ENCODE measurements at regions not wholly inside any gene's neighbourhood (a gene's known extent, or its start where the extent isn't known, plus 50 kb on each side); places are given as distances from the start of the nearest gene placed in this dataset.
A peak's percentile ranks its signal among the peaks of the same experiment; 100 is the strongest.

DNA sequence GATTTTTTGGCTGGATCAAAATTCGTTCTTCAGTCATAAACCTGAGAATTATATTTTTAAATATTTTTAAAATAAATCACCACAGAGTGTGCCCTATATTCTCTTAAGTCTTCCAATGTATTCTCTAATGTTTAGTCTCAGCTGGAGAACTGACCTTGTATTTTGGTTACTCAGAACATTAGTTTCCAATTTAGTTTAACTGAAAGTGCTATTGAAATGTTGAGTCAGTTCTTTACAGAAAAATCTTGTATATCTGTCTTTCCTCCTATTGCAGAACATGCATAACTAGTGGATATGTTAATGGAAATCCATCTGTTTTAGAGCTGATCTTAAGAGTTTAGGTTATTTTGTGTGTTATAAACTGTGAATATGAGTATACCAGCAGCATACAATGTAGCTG, 422.7 kb upstream of the IGFBP3 start:
- ATAC-seq (no peak), DNase-seq (no peak)
- intact Hi-C loops (cut with DNase I): no loop called here
- TF ChIP-seq, protein P1, sequence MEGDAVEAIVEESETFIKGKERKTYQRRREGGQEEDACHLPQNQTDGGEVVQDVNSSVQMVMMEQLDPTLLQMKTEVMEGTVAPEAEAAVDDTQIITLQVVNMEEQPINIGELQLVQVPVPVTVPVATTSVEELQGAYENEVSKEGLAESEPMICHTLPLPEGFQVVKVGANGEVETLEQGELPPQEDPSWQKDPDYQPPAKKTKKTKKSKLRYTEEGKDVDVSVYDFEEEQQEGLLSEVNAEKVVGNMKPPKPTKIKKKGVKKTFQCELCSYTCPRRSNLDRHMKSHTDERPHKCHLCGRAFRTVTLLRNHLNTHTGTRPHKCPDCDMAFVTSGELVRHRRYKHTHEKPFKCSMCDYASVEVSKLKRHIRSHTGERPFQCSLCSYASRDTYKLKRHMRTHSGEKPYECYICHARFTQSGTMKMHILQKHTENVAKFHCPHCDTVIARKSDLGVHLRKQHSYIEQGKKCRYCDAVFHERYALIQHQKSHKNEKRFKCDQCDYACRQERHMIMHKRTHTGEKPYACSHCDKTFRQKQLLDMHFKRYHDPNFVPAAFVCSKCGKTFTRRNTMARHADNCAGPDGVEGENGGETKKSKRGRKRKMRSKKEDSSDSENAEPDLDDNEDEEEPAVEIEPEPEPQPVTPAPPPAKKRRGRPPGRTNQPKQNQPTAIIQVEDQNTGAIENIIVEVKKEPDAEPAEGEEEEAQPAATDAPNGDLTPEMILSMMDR (IDR thresholded peaks at IDR 0.05): no peak
- Histone ChIP-seq H3K27ac (no peak overlapping the region), H3K36me3 (no peaks in the 10 kb centered on the region), H3K27me3 (no peaks in the 10 kb centered on the region), H3K4me1 (no peaks in the 10 kb centered on the region), H3K9me3 (no peaks in the 10 kb centered on the region), H3K4me3 (no peak overlapping the region)

DNA sequence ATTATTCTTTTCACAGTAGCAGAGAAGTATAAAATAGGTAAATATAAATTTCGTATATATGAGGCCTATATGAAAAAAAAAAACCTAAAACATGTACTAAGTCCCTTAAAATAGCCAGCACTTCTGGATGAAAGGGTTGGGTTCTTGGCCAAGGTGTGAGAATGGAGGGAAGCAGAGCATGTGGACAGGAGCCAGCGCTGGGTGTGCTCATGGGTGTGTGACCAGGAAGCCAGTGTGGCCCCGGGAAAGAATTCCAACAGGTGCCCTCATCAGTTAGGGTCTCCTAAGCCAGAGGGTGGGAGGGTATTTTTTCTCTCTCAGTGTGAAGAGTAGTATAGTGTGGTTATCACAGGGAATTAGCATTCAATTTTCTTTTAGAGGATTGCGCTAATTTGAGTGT, 401.9 kb upstream of the IGFBP3 start:
- H3K9me3 ChIP-seq: no peaks in the 10 kb centered on the region
- intact Hi-C loops (cut with DNase I): no loop called here
- ATAC-seq: no peak

DNA sequence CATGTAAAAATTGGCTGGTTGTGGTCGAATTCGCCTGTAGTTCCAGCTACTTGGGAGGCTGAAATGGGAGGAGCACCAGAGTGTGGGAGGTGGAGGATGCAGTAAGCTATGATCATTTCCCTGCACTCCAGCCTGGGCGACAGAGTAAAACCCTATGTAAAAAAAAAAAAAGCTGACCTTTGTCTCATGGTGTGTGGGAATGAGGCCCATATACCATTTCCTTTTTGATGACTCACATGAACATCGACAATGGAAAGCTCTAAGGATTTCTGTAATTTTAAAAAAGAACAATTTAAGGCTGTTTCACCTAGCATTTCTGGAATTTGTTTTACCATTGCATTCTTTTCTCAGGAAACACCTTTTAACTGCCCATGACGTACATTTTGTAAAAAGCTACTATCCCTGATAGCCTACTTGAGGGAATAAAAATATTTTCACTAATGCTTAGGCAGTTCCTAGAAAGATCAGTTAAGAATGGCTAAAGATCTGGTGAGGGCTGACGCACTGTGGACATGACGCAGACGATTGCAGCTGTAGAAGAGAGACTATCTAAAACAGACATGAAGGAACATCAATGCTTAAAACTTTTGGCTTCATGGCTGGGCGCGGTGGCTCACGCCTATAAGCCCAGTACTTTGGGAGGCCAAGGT, 400.6 kb upstream of the IGFBP3 start:
- intact Hi-C loops (cut with DNase I): no loop called here
- Histone ChIP-seq H3K27ac (no peak overlapping the region), H3K9me3 (no peaks in the 10 kb centered on the region), H3K4me3 (no peak overlapping the region), H3K36me3 (no peaks in the 10 kb centered on the region), H3K4me1 (no peaks in the 10 kb centered on the region), H3K27me3 (no peaks in the 10 kb centered on the region)
- DNase-seq: no peak
- TF ChIP-seq, protein P1 (IDR thresholded peaks at IDR 0.05): no peak
- ATAC-seq: no peak

More for the DNA sequence above, 401.9 kb upstream of the IGFBP3 start:
- no peak overlapping the region for H3K4me3 ChIP-seq
- no peaks in the 10 kb centered on the region for H3K27me3 ChIP-seq
- no peak overlapping the region for H3K27ac ChIP-seq
- DNase-seq: no peak
- TF ChIP-seq, protein P1 (IDR thresholded peaks at IDR 0.05): no peak
- no peaks in the 10 kb centered on the region for H3K36me3 ChIP-seq
- H3K4me1 ChIP-seq: no peaks in the 10 kb centered on the region

DNA sequence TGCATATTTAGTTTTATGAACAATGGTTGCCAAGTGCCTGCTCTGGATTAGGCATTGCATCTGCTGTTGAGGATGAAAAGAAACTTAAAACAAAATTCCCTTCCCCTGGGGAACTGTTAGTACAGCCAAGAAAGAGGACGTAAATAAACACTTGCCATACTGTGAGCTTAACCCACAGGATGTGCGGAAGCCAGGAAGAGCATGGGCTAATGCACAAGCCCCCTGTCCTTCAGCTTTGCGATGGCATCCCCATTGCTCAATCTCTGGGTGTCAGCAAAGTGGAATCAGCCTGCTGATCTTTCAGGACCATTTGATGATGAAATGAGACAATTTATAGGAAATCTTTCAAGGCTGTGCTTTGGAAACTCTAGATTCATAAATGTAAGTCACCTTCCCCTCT, 399.9 kb upstream of the IGFBP3 start:
- Histone ChIP-seq H3K27ac (no peak overlapping the region), H3K27me3 (no peaks in the 10 kb centered on the region)

DNA sequence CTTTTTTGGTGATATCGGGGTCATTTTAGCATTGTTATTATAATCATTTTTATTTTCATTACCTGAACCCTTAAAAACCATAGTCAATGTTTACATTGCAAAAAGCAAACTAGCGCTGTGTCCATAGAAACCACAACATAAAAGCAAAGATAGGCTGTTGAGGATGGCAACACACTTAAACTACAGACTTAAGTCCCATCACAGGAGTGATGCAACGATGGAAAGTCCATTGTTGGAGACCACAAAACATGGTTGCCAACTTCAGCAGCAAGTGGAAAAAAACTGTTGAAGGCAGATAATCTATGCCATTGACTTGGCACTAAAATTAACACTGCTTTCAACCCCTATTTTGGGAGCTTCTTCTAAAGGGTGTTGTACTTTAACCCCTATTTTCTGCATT, 398.8 kb upstream of the IGFBP3 start:
- no peak overlapping the region for H3K27ac ChIP-seq
- no peaks in the 10 kb centered on the region for H3K9me3 ChIP-seq
- ATAC-seq: no peak
- TF ChIP-seq, protein P1 (IDR thresholded peaks at IDR 0.05): no peak
- H3K4me3 ChIP-seq: no peak overlapping the region
- intact Hi-C loops (cut with DNase I): no loop called here
- no peaks in the 10 kb centered on the region for H3K36me3 ChIP-seq
- DNase-seq: no peak
- H3K4me1 ChIP-seq: no peaks in the 10 kb centered on the region
- H3K27me3 ChIP-seq: no peaks in the 10 kb centered on the region

More for the DNA sequence above, 399.9 kb upstream of the IGFBP3 start:
- Histone ChIP-seq H3K36me3 (no peaks in the 10 kb centered on the region), H3K4me1 (no peaks in the 10 kb centered on the region), H3K4me3 (no peak overlapping the region), H3K9me3 (no peaks in the 10 kb centered on the region)
- intact Hi-C loops (cut with DNase I): no loop called here
- TF ChIP-seq, protein P1 (IDR thresholded peaks at IDR 0.05): no peak
- no peak for ATAC-seq
- DNase-seq: peak in 1 of 4 donors; percentile 15

All from left lung (tissue), 4 donors.